Upper lobe of left lung (tissue), 4 donors: ENCODE measurements at regions not wholly inside any gene's neighbourhood (a gene's known extent, or its start where the extent isn't known, plus 50 kb on each side); places are given as distances from the start of the nearest gene placed in this dataset.

Source experiments
- EP300 ChIP-seq, 4 donors: sonication (generic); formaldehyde crosslinking; IDR thresholded peaks; one replicate each; pipeline ENCODE4 v1.5.1; 2017; ENCODE audit warnings: antibody characterized with exemption in 4 of 4, control low read depth in 2 of 4
- POLR2A ChIP-seq, 4 donors: fragments of 450-650 bp; IDR thresholded peaks; one replicate each; pipeline ENCODE4 v1.5.1; 2016 to 2017; ENCODE audit warnings: antibody characterized with exemption in 4 of 4, mild to moderate bottlenecking in 2 of 4
- TF ChIP-seq, protein P1 (sequence below), 6 experiments: fragments of 450-650 bp in 4 of 6; fragments of 200-600 bp in 2 of 6; sonication (generic) in 2 of 6; IDR thresholded peaks; one replicate each; pipeline ENCODE4 v1.5.1; 2016 to 2019; ENCODE audit warnings: antibody characterized with exemption in 6 of 6

DNA sequence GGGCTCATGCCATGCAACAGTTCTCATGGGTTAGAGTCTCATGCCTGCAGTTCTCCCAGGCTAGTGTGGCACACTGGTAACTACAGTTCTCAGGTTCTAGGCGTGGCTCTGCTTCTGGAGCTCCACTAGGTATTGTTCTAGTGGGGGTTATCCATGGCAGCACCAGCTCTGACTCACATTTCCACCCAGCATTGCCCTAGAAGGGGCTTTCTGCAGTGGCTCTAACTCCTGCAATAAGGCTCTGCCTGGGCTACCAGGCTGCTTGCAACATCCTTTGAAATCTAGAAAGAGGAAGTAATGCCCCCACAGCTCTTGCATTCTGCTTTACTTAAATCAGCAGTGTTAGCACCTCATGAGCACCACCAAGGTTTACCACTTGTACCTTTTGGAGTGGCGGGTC is 220.3 kb upstream of the ARID2 start:
- TF ChIP-seq, protein P1, sequence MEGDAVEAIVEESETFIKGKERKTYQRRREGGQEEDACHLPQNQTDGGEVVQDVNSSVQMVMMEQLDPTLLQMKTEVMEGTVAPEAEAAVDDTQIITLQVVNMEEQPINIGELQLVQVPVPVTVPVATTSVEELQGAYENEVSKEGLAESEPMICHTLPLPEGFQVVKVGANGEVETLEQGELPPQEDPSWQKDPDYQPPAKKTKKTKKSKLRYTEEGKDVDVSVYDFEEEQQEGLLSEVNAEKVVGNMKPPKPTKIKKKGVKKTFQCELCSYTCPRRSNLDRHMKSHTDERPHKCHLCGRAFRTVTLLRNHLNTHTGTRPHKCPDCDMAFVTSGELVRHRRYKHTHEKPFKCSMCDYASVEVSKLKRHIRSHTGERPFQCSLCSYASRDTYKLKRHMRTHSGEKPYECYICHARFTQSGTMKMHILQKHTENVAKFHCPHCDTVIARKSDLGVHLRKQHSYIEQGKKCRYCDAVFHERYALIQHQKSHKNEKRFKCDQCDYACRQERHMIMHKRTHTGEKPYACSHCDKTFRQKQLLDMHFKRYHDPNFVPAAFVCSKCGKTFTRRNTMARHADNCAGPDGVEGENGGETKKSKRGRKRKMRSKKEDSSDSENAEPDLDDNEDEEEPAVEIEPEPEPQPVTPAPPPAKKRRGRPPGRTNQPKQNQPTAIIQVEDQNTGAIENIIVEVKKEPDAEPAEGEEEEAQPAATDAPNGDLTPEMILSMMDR (IDR thresholded peaks at IDR 0.05) = no peak
- TF ChIP-seq POLR2A (IDR thresholded peaks at IDR 0.05) (no peak), EP300 (IDR thresholded peaks at IDR 0.05) (no peak)
